Suprapubic skin (tissue), 4 donors: ENCODE measurements at regions not wholly inside any gene's neighbourhood (a gene's known extent, or its start where the extent isn't known, plus 50 kb on each side); places are given as distances from the start of the nearest gene placed in this dataset.

ENCODE experiments used
- DNase-seq, 2 donors: peaks; one replicate each; pipeline ENCODE4 v3.0.0-alpha.2; 2019; ENCODE audit warnings: low spot score in 2 of 2
- H3K27ac ChIP-seq: fragments of 200-600 bp; sonication (generic); one replicate; pipeline ENCODE4 v1.5.1; 2019
- H3K27me3 ChIP-seq: fragments of 200-600 bp; sonication (generic); one replicate; pipeline ENCODE4 v1.5.1; 2019
- H3K36me3 ChIP-seq: fragments of 200-600 bp; sonication (generic); one replicate; pipeline ENCODE4 v1.5.1; 2019
- H3K4me1 ChIP-seq: fragments of 200-600 bp; sonication (generic); one replicate; pipeline ENCODE4 v1.5.1; 2019
- H3K4me3 ChIP-seq: fragments of 200-600 bp; sonication (generic); one replicate; pipeline ENCODE4 v1.5.1; 2019; ENCODE audit warnings: mild to moderate bottlenecking
- H3K9me3 ChIP-seq: fragments of 200-600 bp; sonication (generic); one replicate; pipeline ENCODE4 v1.5.1; 2019
- CTCF ChIP-seq, 2 donors: fragments of 200-600 bp in 1 of 2; fragments of 450-650 bp in 1 of 2; sonication (generic) in 1 of 2; IDR thresholded peaks; one replicate each; pipeline ENCODE4 v1.5.1; 2016 to 2019; ENCODE audit warnings: antibody characterized with exemption in 2 of 2, mild to moderate bottlenecking in 1 of 2, moderate library complexity in 1 of 2
- EP300 ChIP-seq: sonication (generic); formaldehyde crosslinking; IDR thresholded peaks from one replicate; pipeline ENCODE4 v1.6.1; 2017; ENCODE audit warnings: antibody characterized with exemption
- POLR2A ChIP-seq, 2 donors: fragments of 450-650 bp; IDR thresholded peaks; one replicate each; pipeline ENCODE4 v1.6.1; 2017; ENCODE audit warnings: antibody characterized with exemption in 2 of 2, mild to moderate bottlenecking in 2 of 2, moderate library complexity in 2 of 2
- POLR2AphosphoS5 ChIP-seq, 3 donors: sonication (generic); formaldehyde crosslinking; IDR thresholded peaks; one replicate each; pipeline ENCODE4 v1.6.1; 2017; ENCODE audit warnings: antibody characterized with exemption in 3 of 3
- WGBS: methylation state at CpG from one replicate; pipeline ENCODE4 v1.1.5; 2018; 5-methylcytosine and 5-hydroxymethylcytosine counted together

DNA sequence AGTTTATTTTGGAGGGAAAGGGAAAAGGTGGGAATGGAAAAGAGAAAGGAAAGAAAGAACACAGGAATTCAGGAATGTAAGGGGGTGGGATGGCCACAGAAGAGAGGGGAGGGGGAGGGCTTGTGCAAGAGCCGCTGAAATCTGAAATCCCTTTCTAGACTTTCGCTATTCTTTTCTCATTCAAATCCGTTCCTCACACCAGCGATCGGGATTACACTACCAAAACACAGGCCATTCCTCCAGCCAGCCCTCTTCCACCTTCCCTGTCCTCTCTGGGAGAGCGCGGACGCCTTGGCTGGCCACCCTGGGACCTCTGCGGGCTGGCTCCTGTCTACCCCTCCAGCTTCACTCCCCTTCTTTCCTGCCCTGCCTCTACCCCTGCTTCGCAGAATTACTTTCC, 102.3 kb downstream of the CDCA7 start:
- WGBS = 90% methylated on average over 10 of the region's 10 CpGs

GRCh38 chr2:173457366-173457765, 102.7 kb downstream of the CDCA7 start:
- no peak for TF ChIP-seq EP300
- TF ChIP-seq POLR2AphosphoS5 (IDR thresholded peaks at IDR 0.05) = no peak
- TF ChIP-seq CTCF (IDR thresholded peaks at IDR 0.05) = no peak
- TF ChIP-seq POLR2A (IDR thresholded peaks at IDR 0.05) = no peak
- Histone ChIP-seq H3K27ac (no peak overlapping the region), H3K36me3 (no peaks in the 10 kb centered on the region), H3K27me3 (no peaks in the 10 kb centered on the region), H3K4me1 (no peaks in the 10 kb centered on the region), H3K4me3 (no peak overlapping the region), H3K9me3 (no peaks in the 10 kb centered on the region)
- 66% methylated on average over 7 of the region's 7 CpGs for WGBS
- no peak for DNase-seq

More for the DNA sequence above, 102.3 kb downstream of the CDCA7 start:
- H3K27ac ChIP-seq = no peak overlapping the region
- TF ChIP-seq CTCF (IDR thresholded peaks at IDR 0.05) (no peak), POLR2AphosphoS5 (IDR thresholded peaks at IDR 0.05) (no peak), POLR2A (IDR thresholded peaks at IDR 0.05) (no peak), EP300 (no peak)
- no peaks in the 10 kb centered on the region for H3K27me3 ChIP-seq
- no peak overlapping the region for H3K4me3 ChIP-seq
- no peaks in the 10 kb centered on the region for H3K36me3 ChIP-seq
- no peaks in the 10 kb centered on the region for H3K4me1 ChIP-seq
- no peaks in the 10 kb centered on the region for H3K9me3 ChIP-seq
- DNase-seq = no peak

- 66% methylated on average over 8 of the region's 8 CpGs for WGBS
- H3K4me1 ChIP-seq = no peaks in the 10 kb centered on the region
- H3K36me3 ChIP-seq = no peaks in the 10 kb centered on the region
- TF ChIP-seq POLR2AphosphoS5 (IDR thresholded peaks at IDR 0.05) (no peak), EP300 (no peak), CTCF (IDR thresholded peaks at IDR 0.05) (no peak), POLR2A (IDR thresholded peaks at IDR 0.05) (no peak)
- no peak overlapping the region for H3K27ac ChIP-seq
- H3K9me3 ChIP-seq = no peaks in the 10 kb centered on the region
- no peak overlapping the region for H3K4me3 ChIP-seq
- no peak for DNase-seq
- no peaks in the 10 kb centered on the region for H3K27me3 ChIP-seq
These were observed 104.5 kb downstream of the CDCA7 start for GRCh38 chr2:173458991-173459780.

DNA sequence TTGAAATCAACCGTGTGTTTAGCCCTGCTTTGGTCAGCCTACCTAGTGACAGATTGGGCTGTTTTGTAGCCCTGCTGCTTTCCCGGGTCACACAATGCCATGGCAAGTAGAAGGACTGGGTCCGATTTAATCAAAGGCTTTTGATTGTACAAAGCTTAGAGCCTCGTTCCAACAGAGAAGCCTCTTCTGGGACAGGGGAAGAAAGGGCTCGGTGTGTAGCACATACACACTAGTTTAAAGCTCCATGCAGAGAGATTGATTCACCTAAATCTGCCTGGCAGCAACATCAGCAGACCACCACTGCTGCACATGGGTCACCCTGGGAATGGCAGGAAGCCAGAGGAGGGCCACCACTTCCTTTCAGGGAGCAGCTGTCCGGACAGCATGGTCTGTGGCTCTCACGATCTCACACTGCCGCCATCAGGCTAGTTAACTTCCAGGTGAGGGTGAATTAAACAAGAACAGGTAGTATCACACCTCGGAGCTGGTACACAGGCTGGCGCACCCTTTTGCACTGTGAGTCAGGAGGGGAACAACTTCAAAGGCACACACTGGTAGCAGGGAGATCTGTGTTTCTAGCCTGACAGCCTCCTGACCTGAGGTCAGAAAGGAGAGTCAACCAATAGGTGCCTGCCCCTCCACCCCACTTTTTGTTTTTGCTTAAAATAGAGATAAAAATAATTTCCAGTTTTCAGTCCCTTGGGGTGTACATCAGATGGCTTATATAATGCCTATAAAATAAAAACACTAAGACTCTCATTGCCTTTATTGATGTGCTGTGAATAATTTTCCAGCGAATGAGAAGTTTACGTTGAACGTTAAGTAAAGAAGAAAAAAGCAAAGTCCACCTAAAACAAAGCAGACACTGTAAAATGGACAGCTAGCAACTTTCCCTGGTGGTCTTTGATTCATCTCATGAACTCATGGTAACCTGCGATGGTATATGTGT, 108.5 kb downstream of the CDCA7 start:
- Histone ChIP-seq H3K27me3 (no peaks in the 10 kb centered on the region), H3K27ac (no peak overlapping the region), H3K36me3 (no peaks in the 10 kb centered on the region), H3K4me1 (no peaks in the 10 kb centered on the region), H3K4me3 (no peak overlapping the region), H3K9me3 (no peaks in the 10 kb centered on the region)
- no peak for DNase-seq
- WGBS = 79% methylated on average over 13 of the region's 14 CpGs
- TF ChIP-seq EP300 (no peak), CTCF (IDR thresholded peaks at IDR 0.05) (no peak)

DNA sequence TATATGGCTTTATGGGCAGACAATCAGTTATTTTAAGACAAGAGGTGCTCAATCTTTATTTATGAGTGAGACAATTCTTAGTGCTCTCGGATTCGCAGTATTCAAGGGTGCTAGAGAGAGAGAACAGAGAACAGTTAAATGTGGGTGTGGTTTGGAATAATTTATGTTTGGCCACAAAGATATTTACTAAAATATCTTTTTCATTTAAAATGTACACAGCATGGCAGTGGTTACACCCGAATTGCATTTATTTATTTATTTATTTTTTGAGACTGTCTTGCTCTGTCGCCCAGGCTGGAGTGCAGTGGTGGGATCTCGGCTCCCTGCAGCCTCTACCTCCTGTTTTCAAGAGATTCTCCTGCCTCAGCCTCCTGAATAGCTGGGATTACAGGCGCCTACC, 109.2 kb downstream of the CDCA7 start:
- TF ChIP-seq EP300 = no peak
- TF ChIP-seq POLR2AphosphoS5 (IDR thresholded peaks at IDR 0.05) = no peak
- TF ChIP-seq CTCF (IDR thresholded peaks at IDR 0.05) = no peak
- TF ChIP-seq POLR2A (IDR thresholded peaks at IDR 0.05) = no peak
- no peak for DNase-seq
- Histone ChIP-seq H3K27me3 (no peaks in the 10 kb centered on the region), H3K9me3 (no peaks in the 10 kb centered on the region), H3K4me1 (no peaks in the 10 kb centered on the region), H3K4me3 (no peak overlapping the region), H3K27ac (no peak overlapping the region), H3K36me3 (no peaks in the 10 kb centered on the region)
- WGBS = 93% methylated on average over 6 of the region's 6 CpGs
